NCI-H460 (cell line): ENCODE measurements at regions not wholly inside any gene's neighbourhood (a gene's known extent, or its start where the extent isn't known, plus 50 kb on each side); places are given as distances from the start of the nearest gene placed in this dataset.
"Not testable (repeated sequence)": the region's sequence is repeated elsewhere in the genome, so short reads cannot be mapped to it uniquely, and the experiment has no call there.

Experiments
- DNase-seq: peaks from one replicate; pipeline ENCODE4 v3.0.0-alpha.2; 2016; ENCODE audit warnings: low read depth; ENCODE audit errors: extremely low read depth

GRCh38 chr14:46596236-46596635 lies 55.3 kb downstream of the RPL10L start:
- DNase-seq = no peak

DNA sequence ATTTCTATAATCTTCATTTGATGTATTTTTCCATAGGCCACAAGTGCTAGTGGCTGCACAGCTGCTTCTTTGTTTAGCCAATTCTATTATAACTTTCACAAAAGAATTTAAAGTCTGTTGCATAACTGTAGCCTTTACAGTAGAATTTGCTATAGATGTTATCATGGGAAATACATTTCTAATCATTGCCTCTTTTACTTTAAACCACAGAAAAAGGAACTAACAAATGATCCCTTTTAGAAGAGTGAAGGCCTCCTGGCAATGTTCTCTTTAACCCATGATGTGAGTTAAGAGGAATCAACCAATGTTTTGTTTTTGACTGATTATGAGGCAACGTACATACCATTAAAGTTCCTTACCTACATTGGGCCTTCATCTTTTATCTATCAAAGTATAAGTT lies 68.8 kb downstream of the RPL10L start:
- DNase-seq = no peak

DNA sequence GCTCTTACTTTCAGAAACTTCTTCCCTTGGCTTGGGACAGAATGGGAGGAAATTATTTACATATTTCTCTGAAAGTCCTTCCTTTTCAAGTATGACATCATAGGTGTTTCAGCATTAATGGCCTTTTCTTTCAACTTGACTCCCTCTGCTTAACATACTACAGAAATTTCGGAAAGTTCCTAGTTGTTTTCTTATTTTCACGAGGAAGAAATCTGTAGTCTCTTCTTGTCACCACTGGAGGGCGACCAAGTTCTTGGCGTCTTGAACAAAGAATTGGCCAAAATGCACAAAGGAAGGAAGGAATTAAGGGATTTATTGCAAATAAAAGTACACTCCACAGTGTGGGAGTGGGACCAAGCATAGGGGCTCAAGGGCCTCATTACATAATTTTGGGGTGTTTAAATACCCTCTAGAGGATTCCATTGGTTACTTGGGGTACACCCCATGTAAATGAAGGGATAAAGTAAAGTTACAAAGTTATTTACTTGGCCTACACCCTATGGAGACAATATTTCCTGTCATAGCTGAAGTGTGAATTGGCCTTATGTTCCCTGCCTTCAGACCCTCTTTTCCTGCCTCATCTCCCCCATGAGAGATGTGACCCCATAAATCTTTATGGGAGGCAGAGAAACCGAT lies 70.4 kb downstream of the RPL10L start:
- peak; percentile 43 for DNase-seq

GRCh38 chr14:46574978-46575375 lies 76.6 kb downstream of the RPL10L start:
- no peak for DNase-seq

DNA sequence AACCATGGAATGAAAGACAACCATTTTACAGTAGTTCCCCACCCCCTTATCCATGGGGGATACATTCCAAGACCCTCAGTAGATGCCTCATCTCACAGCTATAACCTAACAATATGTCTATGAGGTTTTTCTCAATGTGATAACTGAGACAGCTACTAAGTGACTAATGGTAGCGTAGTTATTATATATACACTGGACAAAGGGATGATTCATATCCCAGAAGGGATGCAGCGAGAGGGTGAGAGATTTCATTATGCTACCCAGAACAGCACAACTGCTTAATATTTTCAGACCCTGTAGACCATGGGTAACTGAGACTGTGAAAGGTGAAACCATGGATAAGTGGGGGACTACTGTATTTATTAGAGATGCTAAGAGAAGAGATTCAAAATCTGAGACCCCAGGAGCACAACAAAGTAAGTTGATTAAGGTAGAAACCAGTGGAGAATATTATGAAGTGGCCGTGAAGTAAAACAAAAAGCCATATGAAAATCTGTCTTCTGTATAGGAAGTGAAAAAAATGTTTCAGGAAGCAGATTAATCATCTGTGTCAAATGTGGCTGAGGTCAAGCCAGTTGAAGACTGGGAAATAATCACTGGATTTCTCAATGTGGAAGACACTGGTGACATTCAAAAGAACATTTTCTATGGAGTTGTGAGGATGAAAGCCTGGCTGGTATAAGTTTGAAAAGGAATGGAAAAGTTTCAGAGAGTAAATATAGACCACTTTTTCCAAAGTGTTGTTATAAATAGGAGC lies 77.2 kb downstream of the RPL10L start:
- DNase-seq = peak; percentile 41

GRCh38 chr14:46573498-46573897 lies 78.1 kb downstream of the RPL10L start:
- DNase-seq = no peak

- peak; percentile 23 for DNase-seq
Measured at GRCh38 chr14:46571970-46572369, 79.6 kb downstream of the RPL10L start.

DNA sequence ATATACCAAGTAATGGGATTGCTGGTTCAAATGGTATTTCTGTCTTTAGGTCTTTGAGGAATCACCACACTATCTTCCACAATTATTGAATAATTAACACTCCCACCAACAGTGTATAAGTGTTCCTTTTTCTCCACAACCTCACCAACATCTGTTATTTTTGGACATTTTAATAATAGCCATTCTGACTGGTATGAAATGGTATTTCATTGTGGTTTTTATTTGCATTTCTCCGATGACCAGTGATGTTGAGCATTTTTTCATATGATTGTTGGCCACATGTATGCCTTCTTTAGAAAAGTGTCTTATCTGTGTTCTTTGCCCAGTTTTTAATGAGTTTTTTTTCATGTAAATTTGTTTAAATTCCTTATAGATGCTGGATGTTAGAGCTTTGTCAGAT lies 83.4 kb downstream of the RPL10L start:
- DNase-seq = not testable (repeated sequence)

GRCh38 chr14:46550836-46551235 lies 100.7 kb downstream of the RPL10L start:
- DNase-seq = no peak

- DNase-seq = no peak
Measured at GRCh38 chr14:46540986-46541385, 110.6 kb downstream of the RPL10L start.

GRCh38 chr14:46519121-46519520 lies 132.5 kb downstream of the RPL10L start:
- DNase-seq = no peak

GRCh38 chr14:46508752-46509151 lies 142.8 kb downstream of the RPL10L start:
- DNase-seq = not testable (repeated sequence)

DNA sequence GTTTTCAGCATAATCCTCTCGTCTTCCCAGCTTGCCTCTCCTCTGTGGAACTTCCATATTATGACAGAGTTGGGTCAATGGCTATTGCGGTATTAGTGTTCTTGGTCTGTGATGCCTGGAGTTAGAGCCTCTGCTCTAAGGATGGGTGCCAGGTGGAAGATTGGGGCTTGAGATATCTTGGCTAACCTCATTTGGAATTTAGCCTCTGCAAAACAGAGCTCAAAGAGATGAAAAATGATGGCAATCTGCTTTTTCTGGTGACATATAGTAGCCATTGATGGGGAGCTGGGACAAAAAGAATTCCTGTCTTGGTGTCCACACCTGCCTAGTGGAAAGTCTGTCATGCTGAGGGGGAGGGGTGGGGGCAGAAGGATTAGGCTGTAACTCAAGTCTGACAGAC lies 152.1 kb downstream of the RPL10L start:
- no peak for DNase-seq

DNA sequence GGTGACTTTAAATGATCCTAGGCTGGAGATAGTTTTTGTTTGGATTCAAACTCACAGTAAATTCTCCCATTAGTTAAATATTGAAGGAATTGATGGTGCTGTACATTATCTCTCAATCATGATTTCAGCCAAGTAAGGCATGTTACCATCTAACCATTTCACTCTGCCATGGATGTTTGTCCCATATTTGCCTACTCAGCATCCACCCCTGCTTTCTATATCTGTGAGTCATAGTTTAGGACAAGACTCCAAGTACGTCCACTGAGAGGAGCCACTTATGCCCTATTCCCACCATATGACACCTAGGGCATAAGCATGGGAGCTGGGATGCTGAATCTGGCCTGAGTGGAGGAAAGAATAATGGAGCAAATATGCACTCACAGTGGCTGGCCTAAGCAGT lies 155.2 kb downstream of the RPL10L start:
- DNase-seq = no peak

DNA sequence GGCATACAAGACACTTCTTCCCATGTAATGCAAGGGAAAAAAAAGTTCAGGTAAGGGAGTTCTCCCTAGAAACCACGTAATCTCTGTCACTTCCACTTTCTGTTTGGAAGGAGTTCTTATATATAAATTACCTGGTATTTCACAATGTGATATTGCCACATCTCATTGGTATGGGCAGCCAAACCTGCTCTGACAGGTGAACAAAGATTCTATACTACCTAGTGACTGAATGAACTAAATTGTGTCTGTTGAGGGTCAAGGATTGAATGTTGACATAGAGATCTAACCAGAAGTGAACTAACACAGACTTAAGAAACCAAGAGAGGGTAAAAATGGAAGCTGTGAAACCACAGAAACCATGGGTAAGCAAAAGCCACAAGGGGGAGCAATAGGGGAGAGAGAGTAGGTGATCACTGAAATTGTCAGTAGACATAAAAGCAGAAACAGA lies 161.3 kb downstream of the RPL10L start:
- DNase-seq = no peak

GRCh38 chr14:46488374-46488773 lies 163.2 kb downstream of the RPL10L start:
- no peak for DNase-seq

- no peak for DNase-seq
Measured at GRCh38 chr14:46487582-46488350, 163.8 kb downstream of the RPL10L start.

DNA sequence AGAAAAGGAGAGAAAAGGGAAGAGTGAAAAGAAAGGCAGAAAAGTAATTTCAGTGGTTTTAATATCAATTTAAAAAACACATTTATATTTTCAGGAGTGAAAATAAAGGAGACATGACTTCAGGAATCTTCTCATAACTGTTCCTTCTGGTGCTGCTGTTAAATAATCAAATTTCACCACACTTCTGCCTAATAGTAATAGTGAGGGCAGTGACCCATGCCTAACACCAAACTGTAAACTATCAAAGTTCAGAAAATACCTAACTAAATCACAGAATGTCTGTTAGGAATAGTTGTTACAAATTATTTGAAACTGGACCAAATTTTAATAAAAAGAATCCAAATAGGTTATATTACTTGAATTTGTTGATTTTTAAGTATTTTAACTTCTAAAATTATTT lies 169.4 kb downstream of the RPL10L start:
- no peak for DNase-seq

DNA sequence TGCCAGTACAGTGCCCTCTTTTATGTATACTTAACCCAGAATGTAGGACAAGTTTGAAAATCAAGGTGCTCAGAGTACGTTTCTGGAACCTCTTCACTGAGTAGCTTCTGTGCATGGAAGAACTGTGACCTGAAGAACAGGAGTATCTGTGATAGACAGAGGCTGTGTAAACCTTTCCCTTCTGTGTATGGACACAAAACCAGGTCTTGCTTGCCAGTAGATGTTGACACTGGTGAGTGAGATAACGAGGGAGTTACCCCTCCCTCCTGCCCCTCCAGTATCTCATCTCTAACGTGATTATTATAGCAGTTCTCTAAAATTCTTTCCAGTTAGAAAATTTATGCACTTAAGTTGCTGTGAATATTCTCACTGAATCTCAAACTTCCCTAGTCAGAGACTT lies 170.8 kb downstream of the RPL10L start:
- no peak for DNase-seq

GRCh38 chr14:46472261-46472660 lies 179.3 kb downstream of the RPL10L start:
- no peak for DNase-seq

DNA sequence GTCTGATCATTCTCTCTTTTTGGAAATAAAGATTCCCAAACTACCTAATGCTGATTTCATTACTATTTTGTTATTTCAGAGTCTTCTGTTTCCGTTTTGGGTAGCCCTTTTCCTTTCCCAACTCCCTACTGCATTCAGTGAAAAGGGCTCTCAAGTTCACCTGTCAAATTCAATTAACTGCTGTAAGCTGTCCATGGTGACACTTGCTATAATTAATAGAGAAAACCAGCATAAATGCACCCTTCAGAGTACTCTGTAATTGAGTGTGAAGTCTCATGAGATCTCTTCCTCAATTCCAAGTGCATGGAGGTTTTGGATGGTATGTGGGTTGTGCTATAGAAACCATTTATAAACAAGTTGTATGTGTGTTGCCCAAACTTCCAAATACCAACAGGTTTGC lies 187.2 kb downstream of the RPL10L start:
- no peak for DNase-seq

DNA sequence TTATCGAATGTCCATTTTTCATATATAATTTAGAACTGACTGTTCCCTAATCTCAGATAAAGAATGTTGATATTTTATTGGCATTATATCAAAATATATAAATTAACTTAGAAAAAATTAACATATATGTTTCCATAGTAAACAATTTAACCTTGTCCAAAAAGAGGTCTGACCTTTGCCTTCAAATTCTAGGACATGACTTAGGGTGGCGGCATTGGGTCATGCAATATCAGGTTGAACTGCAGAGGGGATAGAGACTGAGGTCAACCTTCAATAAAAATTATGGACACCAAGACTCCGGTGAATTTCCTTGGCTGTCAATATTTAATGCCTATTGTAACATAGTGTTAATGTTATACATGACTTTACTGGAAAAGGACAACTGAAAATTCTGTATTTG lies 199.8 kb downstream of the RPL10L start:
- DNase-seq = no peak
